ENCODE measurements at regions not wholly inside any gene's neighbourhood (a gene's known extent, or its start where the extent isn't known, plus 50 kb on each side); places are given as distances from the start of the nearest gene placed in this dataset.

GRCh38 chr6:108734271-108734922, 113.8 kb upstream of the ARMC2 start:
- DNase-seq (ENCODE audit: low spot score), result no peak

- DNase-seq (ENCODE audit: low spot score), result no peak
Observed at GRCh38 chr6:108735310-108736001, 112.8 kb upstream of the ARMC2 start.

GRCh38 chr6:108736002-108736361, 112.2 kb upstream of the ARMC2 start:
- DNase-seq (ENCODE audit: low spot score), result no peak

- DNase-seq (ENCODE audit: low spot score), result no peak
Observed at GRCh38 chr6:108736832-108737231, 111.4 kb upstream of the ARMC2 start.

- peak; percentile 41 for DNase-seq (ENCODE audit: low spot score)
Observed at GRCh38 chr6:108737594-108738546, 110.4 kb upstream of the ARMC2 start.

GRCh38 chr6:108738684-108739416, 109.4 kb upstream of the ARMC2 start:
- no peak for DNase-seq (ENCODE audit: low spot score)

- DNase-seq (ENCODE audit: low spot score), result no peak
Observed at GRCh38 chr6:108739496-108740330, 108.5 kb upstream of the ARMC2 start.

- no peak for DNase-seq (ENCODE audit: low spot score)
Observed at GRCh38 chr6:108741331-108741989, 106.8 kb upstream of the ARMC2 start.

GRCh38 chr6:108742041-108742440, 106.2 kb upstream of the ARMC2 start:
- DNase-seq (ENCODE audit: low spot score), result no peak

GRCh38 chr6:108744244-108744972, 103.8 kb upstream of the ARMC2 start:
- no peak for DNase-seq (ENCODE audit: low spot score)

GRCh38 chr6:108744996-108745395, 103.2 kb upstream of the ARMC2 start:
- no peak for DNase-seq (ENCODE audit: low spot score)

GRCh38 chr6:108745664-108746336, 102.4 kb upstream of the ARMC2 start:
- DNase-seq (ENCODE audit: low spot score), result no peak

- no peak for DNase-seq (ENCODE audit: low spot score)
Observed at GRCh38 chr6:108746366-108746765, 101.9 kb upstream of the ARMC2 start.

GRCh38 chr6:108746836-108747575, 101.2 kb upstream of the ARMC2 start:
- DNase-seq (ENCODE audit: low spot score), result no peak

- DNase-seq (ENCODE audit: low spot score), result no peak
Observed at GRCh38 chr6:108748055-108748454, 100.2 kb upstream of the ARMC2 start.

- DNase-seq (ENCODE audit: low spot score), result no peak
Observed at GRCh38 chr6:108748959-108749358, 99.3 kb upstream of the ARMC2 start.

GRCh38 chr6:108750801-108751200, 97.4 kb upstream of the ARMC2 start:
- DNase-seq (ENCODE audit: low spot score), result no peak

- DNase-seq (ENCODE audit: low spot score), result no peak
Observed at GRCh38 chr6:108751282-108751681, 96.9 kb upstream of the ARMC2 start.
